ENCODE measurements at regions not wholly inside any gene's neighbourhood (a gene's known extent, or its start where the extent isn't known, plus 50 kb on each side); places are given as distances from the start of the nearest gene placed in this dataset.

DNA sequence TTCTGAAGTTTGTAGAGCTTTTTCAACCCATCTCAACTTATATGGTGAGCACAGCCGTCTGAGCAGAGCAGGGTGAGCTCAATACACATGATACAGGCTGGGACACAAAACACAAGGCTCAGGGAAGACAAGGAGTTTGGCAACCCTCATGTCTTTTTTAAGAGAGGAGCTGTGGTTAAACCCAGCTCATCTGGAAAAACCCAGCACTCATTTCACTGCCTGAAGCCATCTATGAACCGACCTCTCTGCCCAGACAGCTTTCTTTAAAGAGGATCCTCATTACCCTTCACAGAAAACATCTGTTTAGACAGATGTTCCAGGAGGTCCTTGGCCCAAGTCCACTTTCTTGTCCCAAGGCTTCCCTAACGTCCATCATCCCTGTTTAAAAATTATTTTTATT is 170.0 kb upstream of the TSHZ3 start:
- H3F3A ChIP-seq (replicated peaks; ENCODE audit: insufficient read depth) = no peaks in the 10 kb centered on the region
- 11% methylated on average over 3 of the region's 3 CpGs for WGBS (ENCODE audit: low lambda C conversion rate)
- H2AFZ ChIP-seq (ENCODE audit: low read depth) = no peak overlapping the region
- H3K9me2 ChIP-seq = 0 out of 2 replicates have a peak, but pooled peaks cover 3% of the 10 kb centered on the region
- TF ChIP-seq, protein P1, sequence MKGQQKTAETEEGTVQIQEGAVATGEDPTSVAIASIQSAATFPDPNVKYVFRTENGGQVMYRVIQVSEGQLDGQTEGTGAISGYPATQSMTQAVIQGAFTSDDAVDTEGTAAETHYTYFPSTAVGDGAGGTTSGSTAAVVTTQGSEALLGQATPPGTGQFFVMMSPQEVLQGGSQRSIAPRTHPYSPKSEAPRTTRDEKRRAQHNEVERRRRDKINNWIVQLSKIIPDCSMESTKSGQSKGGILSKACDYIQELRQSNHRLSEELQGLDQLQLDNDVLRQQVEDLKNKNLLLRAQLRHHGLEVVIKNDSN (IDR thresholded peaks at IDR 0.05; ENCODE audit: borderline replicate concordance, low read depth) = no peak
- TF ChIP-seq, protein P2, sequence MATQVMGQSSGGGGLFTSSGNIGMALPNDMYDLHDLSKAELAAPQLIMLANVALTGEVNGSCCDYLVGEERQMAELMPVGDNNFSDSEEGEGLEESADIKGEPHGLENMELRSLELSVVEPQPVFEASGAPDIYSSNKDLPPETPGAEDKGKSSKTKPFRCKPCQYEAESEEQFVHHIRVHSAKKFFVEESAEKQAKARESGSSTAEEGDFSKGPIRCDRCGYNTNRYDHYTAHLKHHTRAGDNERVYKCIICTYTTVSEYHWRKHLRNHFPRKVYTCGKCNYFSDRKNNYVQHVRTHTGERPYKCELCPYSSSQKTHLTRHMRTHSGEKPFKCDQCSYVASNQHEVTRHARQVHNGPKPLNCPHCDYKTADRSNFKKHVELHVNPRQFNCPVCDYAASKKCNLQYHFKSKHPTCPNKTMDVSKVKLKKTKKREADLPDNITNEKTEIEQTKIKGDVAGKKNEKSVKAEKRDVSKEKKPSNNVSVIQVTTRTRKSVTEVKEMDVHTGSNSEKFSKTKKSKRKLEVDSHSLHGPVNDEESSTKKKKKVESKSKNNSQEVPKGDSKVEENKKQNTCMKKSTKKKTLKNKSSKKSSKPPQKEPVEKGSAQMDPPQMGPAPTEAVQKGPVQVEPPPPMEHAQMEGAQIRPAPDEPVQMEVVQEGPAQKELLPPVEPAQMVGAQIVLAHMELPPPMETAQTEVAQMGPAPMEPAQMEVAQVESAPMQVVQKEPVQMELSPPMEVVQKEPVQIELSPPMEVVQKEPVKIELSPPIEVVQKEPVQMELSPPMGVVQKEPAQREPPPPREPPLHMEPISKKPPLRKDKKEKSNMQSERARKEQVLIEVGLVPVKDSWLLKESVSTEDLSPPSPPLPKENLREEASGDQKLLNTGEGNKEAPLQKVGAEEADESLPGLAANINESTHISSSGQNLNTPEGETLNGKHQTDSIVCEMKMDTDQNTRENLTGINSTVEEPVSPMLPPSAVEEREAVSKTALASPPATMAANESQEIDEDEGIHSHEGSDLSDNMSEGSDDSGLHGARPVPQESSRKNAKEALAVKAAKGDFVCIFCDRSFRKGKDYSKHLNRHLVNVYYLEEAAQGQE (IDR thresholded peaks at IDR 0.05; ENCODE audit: low read depth, low read length) = no peak
- TF ChIP-seq GATA2 (CRISPR knock-in tag; IDR thresholded peaks at IDR 0.05) (no peak), CTCF (IDR thresholded peaks at IDR 0.05) (no peak), TEAD4 (IDR thresholded peaks at IDR 0.05; ENCODE audit: borderline replicate concordance, insufficient read depth) (no peak), RFX5 (IDR thresholded peaks at IDR 0.05; ENCODE audit: low read length) (no peak), PBX3 (IDR thresholded peaks at IDR 0.05) (no peak), FOSL2 (IDR thresholded peaks at IDR 0.05; ENCODE audit: borderline replicate concordance, low read depth) (no peak), USF2 (IDR thresholded peaks at IDR 0.05; ENCODE audit: borderline replicate concordance, low read depth, low read length) (no peak), EP300 (IDR thresholded peaks at IDR 0.05; ENCODE audit: borderline replicate concordance in 1 of 2, low read depth in 1 of 2, low read length in 1 of 2) (no peak), POLR2AphosphoS5 (IDR thresholded peaks at IDR 0.05; ENCODE audit: low read depth, low read length) (no peak), MXI1 (IDR thresholded peaks at IDR 0.05; ENCODE audit: low read depth, low read length) (no peak), FOXM1 (IDR thresholded peaks at IDR 0.05; ENCODE audit: low read depth) (no peak), GABPA (IDR thresholded peaks at IDR 0.05; ENCODE audit: low read depth) (no peak)
- TF ChIP-seq, protein P3, sequence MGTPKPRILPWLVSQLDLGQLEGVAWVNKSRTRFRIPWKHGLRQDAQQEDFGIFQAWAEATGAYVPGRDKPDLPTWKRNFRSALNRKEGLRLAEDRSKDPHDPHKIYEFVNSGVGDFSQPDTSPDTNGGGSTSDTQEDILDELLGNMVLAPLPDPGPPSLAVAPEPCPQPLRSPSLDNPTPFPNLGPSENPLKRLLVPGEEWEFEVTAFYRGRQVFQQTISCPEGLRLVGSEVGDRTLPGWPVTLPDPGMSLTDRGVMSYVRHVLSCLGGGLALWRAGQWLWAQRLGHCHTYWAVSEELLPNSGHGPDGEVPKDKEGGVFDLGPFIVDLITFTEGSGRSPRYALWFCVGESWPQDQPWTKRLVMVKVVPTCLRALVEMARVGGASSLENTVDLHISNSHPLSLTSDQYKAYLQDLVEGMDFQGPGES (IDR thresholded peaks at IDR 0.05; ENCODE audit: low read depth, low read length) = no peak
- H3K4me3 ChIP-seq (ENCODE audit: low read depth in 2 of 2, low read length in 1 of 2) = no peak overlapping the region
- H3K27ac ChIP-seq (ENCODE audit: low read depth in 2 of 2, low read length in 1 of 2) = peak overlapping the region in 1 of 2 experiments; percentile 34; a peak in 2 of 4 replicates
- ChIA-PET POLR2A (interaction anchor here (0.9 kb wide), 1 partner anchor 162 kb away, joined by 3 read pairs; no protein-coding TSS in a partner anchor), CTCF (interaction anchor here (0.6 to 1.6 kb wide), 5 partner anchors 9 to 48 kb away, joined by 3 to 5 read pairs (median 4); no protein-coding TSS in a partner anchor)
- H3K79me2 ChIP-seq (ENCODE audit: insufficient read depth) = no peaks in the 10 kb centered on the region
- H3K9me3 ChIP-seq = no peaks in the 10 kb centered on the region
- no peaks in the 10 kb centered on the region for H3K27me3 ChIP-seq (ENCODE audit: insufficient read depth)
- no peaks in the 10 kb centered on the region for H3K36me3 ChIP-seq (replicated peaks in 1 of 2; ENCODE audit: control insufficient read depth in 1 of 2, insufficient read depth in 2 of 2, low read length in 1 of 2)
- DNase-seq = no peak
- H4K20me1 ChIP-seq (ENCODE audit: insufficient read depth) = no peaks in the 10 kb centered on the region
- no peak overlapping the region for H3K4me2 ChIP-seq
- H3K9ac ChIP-seq = no peak overlapping the region
- H3K4me1 ChIP-seq (ENCODE audit: control insufficient read depth in 1 of 2, insufficient read depth in 2 of 2, low read depth in 1 of 2, low read length in 1 of 2) = peaks cover 0 to 9% of the 10 kb centered on the region in 2 experiments; a peak in 1 of 4 replicates

Data from SK-N-SH (cell line).